SK-MEL-5 (cell line): ENCODE measurements at regions not wholly inside any gene's neighbourhood (a gene's known extent, or its start where the extent isn't known, plus 50 kb on each side); places are given as distances from the start of the nearest gene placed in this dataset.

ENCODE experiments used
- DNase-seq: peaks from one replicate; pipeline ENCODE4 v3.0.0-alpha.2; 2016; ENCODE audit warnings: low read depth, low spot score
- in situ Hi-C: cut with HindIII; loops from 2 replicates; pipeline ENCODE4 v1.10.0; 2016; ENCODE audit warnings: low sequenced_read_pairs, high pct_unique_total_duplicates, low pct_unique_long_range_greater_than_20kb

DNA sequence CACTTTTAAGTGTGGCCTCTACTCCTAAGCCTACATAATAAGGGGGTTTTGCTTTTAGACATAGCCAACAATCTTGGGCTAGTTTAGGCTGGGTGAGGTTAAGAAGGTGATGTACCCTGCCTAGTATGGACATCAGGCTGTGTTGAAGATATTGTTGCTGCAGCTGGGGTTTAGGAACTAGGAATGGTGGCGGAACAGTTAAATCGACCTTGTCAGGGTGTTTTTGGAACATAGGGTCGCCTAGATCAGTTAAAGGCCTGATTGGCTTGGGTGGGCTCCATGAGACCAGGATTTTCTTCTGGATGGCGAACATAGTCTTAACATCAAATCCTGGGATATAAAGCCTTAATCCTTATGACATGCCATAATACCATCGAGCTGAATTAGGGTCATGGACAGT lies 156.1 kb downstream of the TRIM27 start:
- no peak for DNase-seq
- in situ Hi-C loops = no loop called here

DNA sequence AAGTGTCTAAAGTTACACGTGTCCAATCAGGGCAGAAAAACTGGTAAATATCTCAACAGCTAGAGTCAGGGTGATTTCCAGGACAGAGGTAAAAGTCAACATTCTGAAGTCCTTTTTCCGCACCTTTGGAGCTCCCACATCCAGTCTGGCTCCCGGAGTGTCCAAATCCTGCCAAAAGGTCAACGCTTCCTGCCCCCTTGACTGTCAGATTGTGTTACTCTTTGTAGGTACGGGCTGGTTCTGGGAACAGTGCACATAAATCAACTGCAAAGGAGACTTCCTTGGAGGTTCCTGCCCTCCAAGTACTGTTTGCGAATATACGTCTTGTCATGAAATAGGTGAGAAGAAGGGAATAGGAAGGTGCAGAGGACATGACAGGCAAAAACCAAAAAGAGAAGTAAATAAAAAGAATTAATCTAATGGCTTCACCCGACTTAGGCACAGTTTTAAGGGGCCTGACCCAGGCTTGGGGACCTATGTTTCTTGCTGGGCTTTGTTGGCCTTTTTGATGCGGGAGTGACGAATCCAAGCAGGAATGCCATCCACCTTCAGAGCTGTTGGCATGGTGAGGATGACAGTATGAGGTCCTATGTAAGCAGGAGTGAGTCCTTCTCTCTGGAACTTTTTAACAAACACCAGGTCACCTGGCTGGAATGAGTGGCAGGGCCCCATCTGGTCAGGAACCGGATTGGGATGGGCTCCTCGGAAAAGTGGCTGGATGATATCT lies 155.4 kb downstream of the TRIM27 start:
- in situ Hi-C loops = no loop called here
- DNase-seq = no peak

DNA sequence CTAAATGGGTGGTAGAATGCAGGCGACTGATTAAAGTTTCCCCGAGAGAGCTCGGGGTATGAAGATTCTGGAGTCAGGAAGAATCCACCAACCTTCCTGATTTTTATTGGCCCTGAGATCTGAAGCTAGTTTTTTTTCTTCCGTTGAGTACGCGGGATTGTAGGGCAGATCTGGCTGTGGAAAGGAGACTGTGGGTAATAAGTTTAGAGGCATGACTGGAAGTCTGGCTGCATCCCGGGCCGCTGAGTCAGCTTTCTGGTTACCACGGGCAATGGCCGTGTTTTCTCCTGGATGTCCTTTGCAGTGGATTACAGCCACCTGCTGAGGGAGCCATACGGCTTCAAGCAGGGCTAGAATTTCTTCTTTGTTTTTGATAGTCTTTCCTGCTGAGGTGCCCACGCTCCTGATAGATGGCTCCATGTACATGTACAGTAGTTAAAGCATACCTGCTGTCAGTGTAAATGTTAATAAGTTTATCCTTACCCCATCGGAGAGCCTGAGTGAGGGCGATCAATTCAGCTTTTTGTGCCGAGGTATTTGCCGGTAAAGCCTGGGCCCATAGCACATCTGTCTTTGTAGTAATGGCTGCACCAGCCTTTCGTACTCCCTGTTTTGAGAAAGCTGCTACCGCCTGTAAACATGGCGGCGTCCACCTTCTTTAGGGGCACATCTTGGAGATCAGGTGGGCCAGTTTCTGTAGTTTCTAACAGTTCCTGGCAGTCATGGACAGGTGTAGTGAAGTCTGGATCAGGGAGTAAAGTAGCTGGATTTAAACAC lies 154.0 kb downstream of the TRIM27 start:
- in situ Hi-C loops = no loop called here
- DNase-seq = peak; percentile 61

DNA sequence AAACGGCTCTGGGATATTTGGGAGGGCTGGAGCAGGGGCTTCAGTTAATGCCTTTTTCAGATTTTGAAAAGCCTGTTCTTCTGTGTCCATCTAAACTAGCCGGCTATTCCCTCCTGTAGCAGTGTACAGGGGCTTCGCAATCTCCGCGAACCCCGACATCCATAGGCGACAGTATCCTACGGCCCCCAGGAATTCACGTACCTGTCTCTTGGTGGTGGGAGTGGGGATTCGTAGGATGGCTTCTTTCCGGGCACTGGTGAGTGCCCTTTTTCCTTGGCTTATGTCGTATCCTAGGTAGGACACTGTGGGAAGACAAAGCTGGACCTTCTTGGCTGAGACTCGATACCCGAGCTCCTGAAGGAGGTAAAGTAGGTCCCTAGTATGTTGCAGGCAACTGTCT lies 153.1 kb downstream of the TRIM27 start:
- in situ Hi-C loops = no loop called here
- DNase-seq = no peak

DNA sequence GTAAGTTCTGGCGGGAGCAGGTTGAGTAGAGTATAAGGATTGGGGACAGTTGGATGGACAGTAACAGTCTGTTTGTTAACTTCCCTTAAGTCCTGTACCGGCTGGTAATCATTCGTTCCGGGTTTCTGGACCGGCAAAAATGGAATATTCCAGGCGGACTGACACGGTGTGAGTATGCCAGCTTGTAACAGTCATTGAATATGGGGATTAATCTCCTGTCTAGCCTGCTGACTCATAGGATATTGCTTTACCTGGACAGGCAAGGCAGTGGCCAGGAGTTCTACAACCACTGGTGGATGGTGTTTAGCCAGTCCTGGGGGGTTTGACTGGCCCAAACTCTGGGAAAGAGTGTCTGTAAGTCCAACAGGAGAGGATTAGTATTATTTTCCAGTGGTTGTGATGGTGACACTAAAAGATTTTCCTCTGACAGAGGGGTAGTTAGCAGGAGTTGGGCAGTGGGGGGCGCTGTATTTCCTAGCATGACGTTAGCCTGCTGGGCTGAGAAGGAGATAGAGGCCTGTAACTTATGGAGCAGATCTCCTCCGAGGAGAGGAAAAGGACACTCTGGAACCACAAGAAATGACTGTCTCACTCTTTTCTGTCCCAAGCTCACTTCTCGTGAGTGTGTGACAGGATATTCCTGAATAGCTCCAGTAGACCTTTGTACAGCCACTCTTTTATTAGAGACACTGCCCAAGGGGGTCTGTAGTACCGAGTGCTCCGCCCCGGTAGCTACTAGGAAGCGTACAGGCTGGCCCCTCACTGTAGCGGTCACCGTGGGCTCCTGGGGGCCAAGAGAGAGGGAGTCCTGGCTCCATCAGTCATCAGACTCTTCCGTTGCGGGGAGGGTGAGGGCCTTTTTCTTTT lies 152.2 kb downstream of the TRIM27 start:
- peak; percentile 68 for DNase-seq
- in situ Hi-C loops = no loop called here

DNA sequence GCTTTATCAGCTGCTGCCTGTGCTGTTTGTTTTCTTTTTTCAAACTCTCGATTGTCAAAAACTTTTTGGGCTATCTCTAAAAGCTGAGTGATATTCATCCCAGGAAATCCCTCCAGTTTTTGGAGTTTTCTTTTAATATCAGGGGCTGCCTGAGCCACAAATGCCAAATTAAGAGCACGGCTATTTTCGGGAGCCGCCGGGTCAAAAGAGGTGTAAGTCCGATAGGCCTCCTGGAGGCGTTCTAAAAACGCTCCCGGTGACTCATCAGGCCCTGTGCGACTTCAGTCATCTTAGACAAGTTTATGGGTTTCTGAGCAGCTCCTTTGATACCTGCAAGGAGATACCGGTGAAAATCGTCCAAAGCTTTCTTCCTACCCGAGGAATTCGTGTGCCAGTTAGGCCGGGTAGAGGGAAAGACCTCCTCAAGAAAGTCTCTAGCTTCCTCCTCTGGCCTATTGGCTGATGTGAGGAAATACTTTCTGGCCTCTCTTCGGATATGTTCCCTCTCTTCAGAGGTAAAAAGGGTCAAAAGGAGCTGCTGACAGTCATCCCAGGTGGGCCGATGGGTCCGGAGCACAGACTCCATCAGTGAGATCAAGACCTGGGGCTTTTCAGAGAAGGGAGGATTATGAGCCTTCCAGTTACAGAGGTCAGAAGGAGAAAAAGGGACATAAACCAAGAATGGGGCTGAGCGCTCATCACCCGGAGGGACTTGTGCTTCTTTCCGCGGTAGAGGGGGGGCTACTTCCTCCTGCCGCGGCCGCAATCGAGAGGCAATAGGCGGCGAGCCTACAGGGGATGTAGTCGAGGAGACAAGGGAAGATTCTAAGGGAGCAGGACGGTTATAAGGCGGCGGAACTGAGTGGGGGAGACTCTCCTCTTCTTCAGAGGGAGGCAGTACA lies 151.1 kb downstream of the TRIM27 start:
- in situ Hi-C loops = no loop called here
- DNase-seq = no peak

DNA sequence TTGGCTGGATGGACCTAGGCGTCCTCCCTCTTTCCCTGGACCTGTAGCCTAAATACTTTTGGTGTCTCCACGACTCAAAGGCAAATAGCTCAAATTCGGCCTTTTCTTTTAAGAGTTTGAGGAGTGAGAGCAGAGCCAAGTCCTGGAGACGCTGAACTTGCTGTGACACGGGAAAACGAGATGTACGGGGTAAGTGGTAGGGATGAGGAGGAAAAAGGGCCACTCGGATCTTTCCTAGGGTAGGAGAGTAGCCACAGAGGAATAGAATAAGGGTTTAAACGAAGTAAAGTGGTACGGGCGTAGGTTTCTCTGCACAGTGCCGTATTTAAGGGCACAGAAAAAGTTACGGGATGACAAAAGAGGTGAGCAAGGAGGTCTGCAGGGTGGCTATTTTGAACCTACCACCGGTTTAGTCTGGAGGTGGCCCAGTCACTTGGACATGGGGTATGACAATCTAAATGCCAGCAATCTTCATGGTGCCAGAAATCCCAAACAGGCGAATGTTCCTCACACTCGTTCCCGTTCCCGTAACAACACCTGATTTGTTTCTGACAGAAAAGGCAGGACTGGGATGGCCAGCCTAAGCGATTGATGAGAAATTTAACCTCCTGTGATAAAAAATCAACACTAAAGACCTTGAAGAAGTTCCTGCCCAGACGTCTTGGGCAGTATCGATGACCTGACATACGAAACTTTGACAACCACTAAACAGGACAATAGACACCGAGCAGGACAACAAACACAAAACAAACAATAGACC lies 149.3 kb downstream of the TRIM27 start:
- DNase-seq = no peak
- in situ Hi-C loops = no loop called here

DNA sequence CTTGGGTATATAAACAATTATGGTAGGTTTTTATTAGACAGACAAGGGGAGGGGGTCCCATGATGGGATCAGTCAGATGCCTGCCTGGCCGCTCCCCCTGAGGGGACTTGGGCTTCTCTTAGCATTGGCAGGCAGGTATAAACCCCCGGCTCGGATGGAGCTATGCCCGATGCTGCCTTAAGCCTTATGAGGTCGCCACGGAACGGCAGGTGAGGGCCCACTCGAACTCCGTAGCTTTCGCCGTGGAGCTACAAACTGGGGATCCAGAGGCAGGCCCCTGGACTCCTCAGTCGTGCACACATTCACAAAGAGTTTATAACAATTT lies 148.8 kb downstream of the TRIM27 start:
- in situ Hi-C loops = no loop called here
- no peak for DNase-seq

DNA sequence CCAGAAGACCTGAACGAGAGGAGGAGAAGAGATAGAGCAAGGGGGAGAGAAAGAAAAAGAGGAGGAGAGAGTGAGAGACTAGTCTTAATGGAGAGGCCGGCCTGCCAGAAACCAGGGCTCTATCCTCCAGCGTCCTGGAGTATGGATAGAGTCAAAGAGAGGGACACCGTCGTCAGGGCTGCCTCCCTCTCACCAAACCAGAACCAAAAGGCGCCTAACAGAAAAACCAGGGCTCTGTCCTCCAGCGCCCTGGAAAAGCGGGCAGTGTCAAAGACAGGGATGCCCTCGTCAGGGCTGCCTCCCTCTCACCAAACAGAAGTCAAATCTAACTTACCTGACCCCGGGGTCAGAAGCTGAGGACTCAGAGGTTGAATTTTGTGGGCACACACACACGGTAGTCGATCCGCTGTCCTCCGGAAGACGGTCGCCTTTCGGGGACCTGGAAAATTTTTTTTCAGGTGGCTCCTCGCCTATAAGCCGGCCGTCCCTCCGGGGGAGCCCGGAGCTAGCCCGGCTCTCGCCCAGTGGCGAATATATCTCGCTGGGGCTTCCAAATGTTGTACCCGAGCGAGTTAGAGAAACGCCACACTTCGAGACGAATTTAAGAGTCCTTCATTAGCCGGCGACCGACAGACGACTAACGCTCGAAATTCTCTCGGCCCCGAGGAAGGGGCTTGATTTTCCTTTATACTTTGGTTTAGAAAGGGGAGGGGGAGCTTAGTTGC lies 148.2 kb downstream of the TRIM27 start:
- DNase-seq = no peak
- in situ Hi-C loops = no loop called here

DNA sequence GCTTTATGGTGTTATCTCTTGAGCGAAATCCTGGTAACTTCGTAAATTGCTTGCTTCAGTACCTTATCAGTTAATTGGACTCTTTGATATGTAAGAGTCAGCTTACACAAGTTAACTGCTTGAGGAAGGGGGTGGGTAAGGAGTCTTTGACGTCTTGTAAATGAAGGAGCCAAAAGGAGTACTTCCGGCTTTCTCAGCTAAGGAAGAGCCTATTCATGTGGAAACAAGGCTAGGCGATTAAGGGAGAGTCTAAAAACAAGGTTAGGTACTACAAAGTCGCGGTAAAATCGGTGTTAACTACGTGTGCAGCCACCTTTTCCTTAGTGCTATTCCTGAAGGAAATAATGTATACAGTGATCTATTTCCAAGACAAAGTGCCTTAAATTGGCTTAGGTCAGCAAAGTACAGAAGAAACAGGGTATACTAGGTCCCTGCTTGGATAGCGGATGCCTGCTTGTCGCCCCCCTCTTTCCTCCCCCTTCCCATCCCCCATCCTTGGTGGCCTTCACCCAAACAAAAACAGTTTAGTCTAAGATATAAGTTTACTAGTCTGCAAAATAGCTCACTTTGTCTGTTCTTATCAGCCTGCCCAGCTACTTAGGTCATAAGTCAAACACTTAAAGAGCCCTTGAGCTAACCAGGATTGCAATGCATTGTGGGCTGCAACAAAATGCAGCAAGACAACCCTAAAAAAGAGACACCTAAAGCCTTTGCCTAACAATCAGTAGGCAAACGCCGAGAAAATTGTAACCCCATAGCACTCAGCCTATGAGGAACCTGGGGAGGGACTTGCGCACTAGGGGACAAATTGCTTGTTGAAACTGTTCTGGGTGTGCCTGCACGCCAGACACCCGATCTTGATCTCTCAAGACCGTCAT lies 147.3 kb downstream of the TRIM27 start:
- in situ Hi-C loops = no loop called here
- no peak for DNase-seq

DNA sequence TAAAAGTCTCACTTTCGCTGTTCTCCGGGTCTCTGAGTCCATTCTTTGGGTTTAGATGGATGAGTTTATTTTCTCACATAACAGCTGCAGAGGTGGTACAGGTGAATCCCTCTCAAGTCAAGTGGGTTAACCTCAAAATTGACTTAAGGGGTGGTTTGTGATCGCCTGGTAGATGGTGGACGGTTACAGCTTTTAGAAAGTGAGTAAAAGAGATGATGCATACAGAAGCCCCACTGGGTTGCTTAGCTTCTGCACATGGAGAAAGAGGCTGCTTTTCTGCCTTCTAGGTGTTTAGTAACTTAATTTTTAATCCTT lies 146.7 kb downstream of the TRIM27 start:
- in situ Hi-C loops = no loop called here
- DNase-seq = no peak

DNA sequence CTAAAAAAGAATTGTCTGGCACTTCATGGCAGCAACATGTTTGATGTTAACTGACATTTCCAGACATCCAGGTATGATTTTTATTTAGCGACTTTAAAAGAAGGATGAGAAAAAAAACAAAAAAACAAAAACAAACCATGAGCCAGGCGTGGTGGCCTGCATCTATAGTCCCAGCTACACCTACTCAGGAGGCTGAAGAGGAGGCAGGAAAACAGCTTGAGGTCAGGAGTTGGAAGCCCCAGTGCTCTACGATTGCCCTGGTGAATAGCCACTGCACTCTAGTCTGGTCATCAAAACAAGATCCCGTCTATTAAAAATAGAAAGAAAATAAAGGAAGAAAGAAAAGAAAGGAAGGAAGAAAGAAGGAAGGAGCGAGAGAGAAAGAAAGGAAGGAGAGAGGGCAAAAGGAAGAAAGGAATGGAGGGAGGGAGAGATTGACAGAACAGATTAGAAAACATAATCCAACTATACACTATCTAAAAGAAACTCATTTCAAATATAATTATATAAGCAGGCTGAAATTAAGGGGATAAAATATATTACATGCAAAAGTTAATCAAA lies 141.6 kb downstream of the TRIM27 start:
- in situ Hi-C loops = no loop called here
- DNase-seq = no peak

DNA sequence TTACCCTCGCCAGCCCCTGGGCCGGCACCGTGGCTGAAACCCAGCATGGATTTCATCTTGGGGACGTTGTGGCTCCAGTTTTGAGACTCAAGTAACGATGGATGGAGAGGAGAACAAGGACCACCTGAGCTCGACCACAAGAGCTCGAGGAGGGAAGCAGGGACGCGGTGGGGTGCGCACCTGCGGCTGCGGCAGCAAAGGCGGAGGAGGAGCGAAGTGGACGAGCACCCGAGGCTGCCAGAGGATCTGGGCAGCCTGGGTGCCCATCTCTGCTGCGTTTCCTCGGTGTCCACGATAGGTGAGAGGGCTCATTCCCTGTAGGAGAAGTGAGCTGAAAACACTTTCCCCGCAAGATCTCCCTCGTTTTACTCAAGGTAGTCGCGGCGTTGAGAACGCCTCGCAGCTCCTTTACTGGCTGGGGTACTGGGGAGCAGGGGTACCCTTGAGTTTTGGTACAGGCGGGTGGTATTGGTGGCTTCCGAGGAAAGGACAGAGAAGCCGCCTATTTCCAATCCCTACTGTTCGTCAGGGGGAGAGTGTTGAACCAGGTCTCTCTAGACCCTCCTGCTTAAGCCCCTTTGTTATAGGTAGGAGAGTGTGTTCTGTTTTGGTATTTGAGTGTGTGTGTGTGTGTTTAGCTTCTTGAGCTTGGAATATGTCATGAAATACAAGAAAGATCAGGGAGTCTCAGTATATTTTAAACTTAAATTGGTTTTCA lies 137.7 kb downstream of the TRIM27 start:
- no peak for DNase-seq
- in situ Hi-C loops = no loop called here

DNA sequence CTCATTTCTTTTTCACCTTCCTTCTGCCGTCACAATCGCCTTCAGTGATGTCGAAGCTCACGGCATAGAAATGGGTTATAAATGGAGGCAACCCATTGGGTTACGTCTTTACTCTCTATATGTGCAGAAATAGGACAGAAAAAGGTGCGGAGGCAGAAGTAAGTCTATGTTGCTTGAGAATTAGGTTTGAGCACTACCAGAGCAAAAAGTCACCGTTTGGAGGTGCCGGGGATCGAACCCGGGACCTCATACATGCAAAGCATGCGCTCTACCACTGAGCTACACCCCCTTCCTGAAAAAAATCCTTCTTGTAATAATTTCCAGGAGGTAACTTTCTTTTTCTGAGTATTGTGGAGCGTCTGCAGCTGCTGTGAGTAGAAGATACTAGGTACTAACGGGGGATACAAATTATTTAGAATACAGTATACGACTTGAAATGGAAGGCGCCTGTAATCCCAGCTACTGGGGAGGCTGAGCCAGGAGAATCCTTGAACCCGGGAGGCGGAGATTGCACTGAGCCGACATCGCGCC lies 134.2 kb downstream of the TRIM27 start:
- in situ Hi-C loops = no loop called here

DNA sequence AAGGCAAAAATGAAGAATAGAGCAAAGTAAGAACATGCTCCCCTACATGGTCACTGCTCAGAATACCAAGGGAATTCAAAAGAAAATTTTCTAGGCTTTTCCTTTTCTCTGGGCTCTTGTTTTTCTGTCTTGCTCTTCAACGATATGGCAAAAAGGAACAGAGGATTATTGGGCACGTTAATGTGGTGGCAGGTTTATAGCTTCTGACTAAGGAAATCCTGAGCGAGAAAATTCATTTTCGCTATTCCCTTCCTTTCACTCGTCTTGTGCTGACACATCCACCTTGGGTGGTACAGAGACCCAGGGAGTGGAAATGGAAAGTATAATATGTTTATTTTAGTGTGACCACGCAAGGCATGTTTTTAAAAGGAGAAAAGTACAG lies 132.8 kb downstream of the TRIM27 start:
- in situ Hi-C loops = no loop called here
- DNase-seq = no peak

More for the DNA sequence above, 134.2 kb downstream of the TRIM27 start:
- peak; percentile 89 for DNase-seq
